A673 (cell line): ENCODE measurements at regions not wholly inside any gene's neighbourhood (a gene's known extent, or its start where the extent isn't known, plus 50 kb on each side); places are given as distances from the start of the nearest gene placed in this dataset.

Experiments
- BruUV-seq: library from RNA; stranded (reverse); fragments of 400-500 nt; replicated peaks from 2 replicates; lab custom pipeline; 2021; lab: Mats Ljungman, UMichigan
- CTCF ChIA-PET: fragments of 300-600 bp; sonication (Branson Sonifier 250); formaldehyde crosslinking; loops from one replicate; lab custom pipeline; 2022; ENCODE audit warnings: antibody characterized with exemption; lab: Charles Lee
- POLR2A ChIA-PET: fragments of 300-600 bp; sonication (Branson Sonifier 250); formaldehyde crosslinking; loops from one replicate; lab custom pipeline; 2022; ENCODE audit warnings: antibody characterized with exemption; ENCODE audit not compliant: low non-redundant PET; lab: Charles Lee
- DNase-seq: peaks from one replicate; pipeline ENCODE4 v3.0.0-alpha.2; 2015; ENCODE audit warnings: low spot score
- H3K27ac ChIP-seq: fragments of 200-600 bp; sonication (generic); 2 replicates; pipeline ENCODE4 v1.5.1; 2016; ENCODE audit warnings: mixed run types, low read depth, mild to moderate bottlenecking, mixed read lengths, antibody characterized with exemption, low read length; ENCODE audit not compliant: poor library complexity, severe bottlenecking
- H3K27me3 ChIP-seq: fragments of 200-600 bp; sonication (generic); replicated peaks from 2 replicates; pipeline ENCODE4 v1.6.1; 2017; ENCODE audit warnings: mixed run types, low read depth, mild to moderate bottlenecking, mixed read lengths, antibody characterized with exemption, low read length; ENCODE audit not compliant: insufficient read depth, poor library complexity
- H3K36me3 ChIP-seq: fragments of 200-600 bp; sonication (generic); 2 replicates; pipeline ENCODE4 v1.6.1; 2016; ENCODE audit warnings: mixed run types, mild to moderate bottlenecking, mixed read lengths, antibody characterized with exemption, low read length; ENCODE audit not compliant: insufficient read depth, poor library complexity, severe bottlenecking
- H3K4me1 ChIP-seq: fragments of 200-600 bp; sonication (generic); 2 replicates; pipeline ENCODE4 v1.6.1; 2017; ENCODE audit warnings: mixed run types, mild to moderate bottlenecking, mixed read lengths, antibody characterized with exemption, low read length; ENCODE audit not compliant: insufficient read depth, poor library complexity, severe bottlenecking
- H3K4me3 ChIP-seq: fragments of 200-600 bp; sonication (generic); 2 replicates; pipeline ENCODE4 v1.5.1; 2016; ENCODE audit warnings: low read depth, mixed run types, mild to moderate bottlenecking, mixed read lengths, low read length; ENCODE audit not compliant: poor library complexity, severe bottlenecking
- H3K9me3 ChIP-seq: fragments of 200-600 bp; sonication (generic); 2 replicates; pipeline ENCODE4 v1.6.1; 2016; ENCODE audit warnings: mixed run types, low read depth, mild to moderate bottlenecking, mixed read lengths, antibody characterized with exemption, low read length; ENCODE audit not compliant: poor library complexity, severe bottlenecking
- EZH2 ChIP-seq: fragments of 200-600 bp; sonication (generic); IDR thresholded peaks from 2 replicates; pipeline ENCODE4 v1.6.1; 2017; ENCODE audit warnings: borderline replicate concordance, low read depth, mild to moderate bottlenecking, mixed read lengths, antibody characterized with exemption, low read length; ENCODE audit not compliant: poor library complexity, severe bottlenecking
- intact Hi-C: fragments of 100-400 bp; cut with micrococcal nuclease; formaldehyde crosslinking; loops from one replicate; pipeline ENCODE4 v1.10.0; 2022; ENCODE audit not compliant: unreplicated experiment
- TF ChIP-seq, protein P1 (sequence below): fragments of 300-800, 200-600 bp; sonication (generic); conservative IDR thresholded peaks from 2 replicates; pipeline ENCODE4 v1.5.1; 2017; ENCODE audit warnings: low read depth, mild to moderate bottlenecking, antibody characterized with exemption, low read length, moderate library complexity, mixed read lengths

DNA sequence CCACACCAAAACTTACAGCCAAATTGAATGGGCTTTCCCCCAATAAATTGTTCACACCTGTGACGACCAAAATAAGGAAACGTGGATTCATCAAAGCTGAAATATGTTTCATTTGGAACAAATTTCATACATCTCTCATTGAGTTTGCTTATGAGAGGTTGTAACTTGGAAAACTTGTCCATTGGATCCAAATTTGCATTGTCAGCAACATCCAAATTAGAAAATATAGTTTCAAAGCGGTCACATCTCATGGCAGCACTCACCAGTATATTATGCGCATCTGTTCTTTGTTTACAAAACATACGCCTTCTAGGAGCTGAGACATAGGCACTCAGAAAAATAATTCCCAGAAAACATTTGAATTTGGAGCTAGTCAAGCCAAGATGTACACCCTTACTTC is 1028.2 kb upstream of the USP15 start:
- Histone ChIP-seq H3K36me3 (no peaks in the 10 kb centered on the region), H3K27me3 (no peaks in the 10 kb centered on the region), H3K27ac (no peak overlapping the region), H3K4me3 (no peak overlapping the region), H3K9me3 (no peaks in the 10 kb centered on the region), H3K4me1 (no peaks in the 10 kb centered on the region)
- TF ChIP-seq, protein P1, sequence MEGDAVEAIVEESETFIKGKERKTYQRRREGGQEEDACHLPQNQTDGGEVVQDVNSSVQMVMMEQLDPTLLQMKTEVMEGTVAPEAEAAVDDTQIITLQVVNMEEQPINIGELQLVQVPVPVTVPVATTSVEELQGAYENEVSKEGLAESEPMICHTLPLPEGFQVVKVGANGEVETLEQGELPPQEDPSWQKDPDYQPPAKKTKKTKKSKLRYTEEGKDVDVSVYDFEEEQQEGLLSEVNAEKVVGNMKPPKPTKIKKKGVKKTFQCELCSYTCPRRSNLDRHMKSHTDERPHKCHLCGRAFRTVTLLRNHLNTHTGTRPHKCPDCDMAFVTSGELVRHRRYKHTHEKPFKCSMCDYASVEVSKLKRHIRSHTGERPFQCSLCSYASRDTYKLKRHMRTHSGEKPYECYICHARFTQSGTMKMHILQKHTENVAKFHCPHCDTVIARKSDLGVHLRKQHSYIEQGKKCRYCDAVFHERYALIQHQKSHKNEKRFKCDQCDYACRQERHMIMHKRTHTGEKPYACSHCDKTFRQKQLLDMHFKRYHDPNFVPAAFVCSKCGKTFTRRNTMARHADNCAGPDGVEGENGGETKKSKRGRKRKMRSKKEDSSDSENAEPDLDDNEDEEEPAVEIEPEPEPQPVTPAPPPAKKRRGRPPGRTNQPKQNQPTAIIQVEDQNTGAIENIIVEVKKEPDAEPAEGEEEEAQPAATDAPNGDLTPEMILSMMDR: no peak
- TF ChIP-seq EZH2: no peak
- intact Hi-C loops: no loop called here
- BruUV-seq: no TSS peak
- ChIA-PET POLR2A (no interaction called here), CTCF (no interaction called here)
- no peak for DNase-seq

- TF ChIP-seq EZH2: no peak
- TF ChIP-seq, protein P1: no peak
- Histone ChIP-seq H3K4me1 (no peaks in the 10 kb centered on the region), H3K4me3 (no peak overlapping the region), H3K36me3 (no peaks in the 10 kb centered on the region), H3K27ac (no peak overlapping the region), H3K9me3 (no peaks in the 10 kb centered on the region), H3K27me3 (no peaks in the 10 kb centered on the region)
- ChIA-PET POLR2A (no interaction called here), CTCF (no interaction called here)
- intact Hi-C loops: no loop called here
- no peak for DNase-seq
- BruUV-seq: no TSS peak
These were observed 1009.9 kb upstream of the USP15 start for GRCh38 chr12:61250303-61250702.

- BruUV-seq: no TSS peak
- H3K27me3 ChIP-seq: no peaks in the 10 kb centered on the region
- H3K36me3 ChIP-seq: no peaks in the 10 kb centered on the region
- H3K4me1 ChIP-seq: no peaks in the 10 kb centered on the region
- ChIA-PET CTCF (no interaction called here), POLR2A (no interaction called here)
- H3K4me3 ChIP-seq: no peak overlapping the region
- TF ChIP-seq EZH2: no peak
- TF ChIP-seq, protein P1: no peak
- H3K9me3 ChIP-seq: no peaks in the 10 kb centered on the region
- H3K27ac ChIP-seq: no peak overlapping the region
- intact Hi-C loops: no loop called here
- DNase-seq: no peak
These were observed 1009.1 kb upstream of the USP15 start for GRCh38 chr12:61251076-61251475.
